GM19455 (cell line): ENCODE measurements at regions not wholly inside any gene's neighbourhood (a gene's known extent, or its start where the extent isn't known, plus 50 kb on each side); places are given as distances from the start of the nearest gene placed in this dataset.

Experiments
- ATAC-seq: cut with Tn5 transposase; IDR thresholded peaks from one replicate; pipeline ENCODE4 v1.9.1; 2021; ENCODE audit not compliant: unreplicated experiment

GRCh38 chr7:9955138-9955537 lies 1018.5 kb upstream of the PHF14 start:
- ATAC-seq: no peak

- no peak for ATAC-seq
These were observed 1015.2 kb upstream of the PHF14 start for GRCh38 chr7:9958486-9958885.

DNA sequence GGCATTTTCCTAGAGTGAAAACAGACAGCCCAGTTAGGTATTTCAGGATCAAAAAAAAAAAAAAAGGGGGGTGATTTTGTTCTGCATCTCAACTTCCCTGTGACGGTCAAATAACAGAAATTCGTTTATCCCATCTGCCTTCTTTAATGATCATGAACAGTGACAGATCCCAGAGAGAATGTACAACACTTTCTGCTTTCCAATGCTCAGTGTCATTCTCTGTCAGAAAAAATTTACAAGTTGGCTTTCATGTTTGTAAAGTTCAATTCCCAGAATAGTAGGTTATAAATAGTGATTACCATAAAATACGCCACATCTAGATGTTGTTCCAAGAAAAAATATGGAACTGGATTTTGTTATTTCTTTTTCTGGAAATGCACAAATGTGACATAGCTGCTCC lies 1013.2 kb upstream of the PHF14 start:
- ATAC-seq: no peak

DNA sequence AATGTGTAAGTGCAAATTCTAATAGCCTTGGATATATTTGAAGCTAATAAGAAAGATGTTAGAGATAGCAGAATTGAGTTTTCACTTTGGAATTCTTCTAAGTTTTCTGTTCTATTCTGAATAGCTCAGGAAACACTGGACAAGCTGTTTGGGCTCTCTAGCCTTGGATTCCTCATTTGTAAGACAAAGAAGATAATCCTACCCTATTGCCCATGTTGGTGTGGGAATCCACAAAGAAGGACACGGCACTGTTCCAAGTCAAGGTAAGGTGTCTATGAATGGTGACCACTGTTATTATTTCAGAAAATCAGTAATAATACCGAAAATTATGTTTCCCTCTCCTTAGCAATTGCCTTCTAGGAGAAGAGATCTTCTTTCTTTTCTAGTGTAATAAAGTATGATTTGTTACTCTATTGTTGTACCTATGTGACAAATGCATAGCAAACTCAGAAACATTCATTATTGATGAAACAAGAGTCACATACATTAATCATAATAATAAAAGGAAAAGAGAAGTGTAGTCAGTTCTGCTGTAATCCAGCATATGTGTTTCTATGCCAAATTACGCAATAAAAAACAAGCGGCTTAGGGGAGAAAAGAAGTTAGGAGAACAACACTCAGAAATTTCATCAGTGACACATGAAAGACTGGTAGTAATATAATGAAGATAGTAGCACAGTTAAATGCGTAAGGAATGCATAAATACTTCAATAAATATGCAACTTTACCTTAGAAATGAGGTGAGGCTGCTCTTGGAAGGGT lies 1012.3 kb upstream of the PHF14 start:
- ATAC-seq: no peak

DNA sequence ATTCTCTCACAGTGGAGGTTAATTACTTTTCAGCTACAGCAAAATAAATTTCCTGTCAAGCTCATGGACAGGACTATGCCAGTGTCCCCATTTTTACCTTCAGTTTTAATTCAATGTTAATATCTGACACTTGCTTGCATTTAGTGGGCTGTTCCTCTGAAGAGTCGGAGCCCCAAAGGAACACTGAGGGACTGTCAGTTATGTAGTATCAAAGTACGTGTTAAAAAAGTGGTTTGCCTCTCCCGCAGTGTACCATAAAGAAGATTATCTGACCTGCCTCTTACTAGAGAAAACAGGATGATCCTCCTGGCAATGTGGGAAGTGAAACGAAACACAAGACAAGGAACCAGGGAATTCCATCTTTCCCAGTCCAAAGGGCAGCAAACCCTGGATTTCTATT lies 1010.9 kb upstream of the PHF14 start:
- ATAC-seq: no peak

DNA sequence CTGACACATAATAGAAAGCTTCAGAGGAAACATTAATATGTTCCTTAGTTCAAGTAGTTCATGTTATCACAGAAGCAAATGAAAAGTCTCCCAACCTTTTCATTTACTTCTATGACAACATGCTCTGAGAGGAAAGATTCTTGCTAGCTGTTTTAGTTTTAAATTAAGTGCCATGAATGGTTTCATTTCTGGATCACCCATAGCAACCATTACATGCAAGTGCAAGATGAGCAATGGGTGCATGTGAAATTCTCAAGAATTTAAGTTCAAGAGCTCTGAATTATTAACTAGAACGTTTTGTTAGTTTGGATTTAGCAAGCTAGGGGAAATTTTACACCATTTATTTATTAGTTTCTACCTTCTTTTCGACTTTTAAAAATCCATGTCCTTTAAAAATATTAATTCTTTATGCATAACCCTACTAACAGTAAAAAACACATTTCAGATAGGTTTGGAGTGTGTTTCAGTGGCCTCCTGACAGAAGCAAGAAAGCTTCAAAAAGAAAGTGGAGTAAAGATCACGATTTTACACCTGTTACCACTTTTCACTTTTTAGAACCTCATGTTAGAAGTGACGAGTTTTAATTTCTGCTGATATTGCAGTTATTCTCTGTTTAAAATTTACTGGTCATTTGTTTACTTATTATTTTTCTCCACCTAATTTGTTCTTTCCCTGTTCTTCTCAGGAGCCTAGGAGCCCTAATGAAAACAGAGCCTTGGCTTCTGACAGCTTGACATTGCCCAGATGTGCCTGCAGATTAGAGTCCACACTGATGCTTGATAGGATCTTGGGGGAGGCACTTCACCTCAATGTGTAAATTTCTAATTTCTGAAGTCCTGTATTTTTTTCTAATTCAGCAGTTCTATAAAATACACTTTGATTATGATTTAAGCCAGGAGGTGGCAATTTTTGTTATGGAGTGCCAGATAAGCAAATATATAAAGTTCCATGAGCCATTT lies 995.3 kb upstream of the PHF14 start:
- ATAC-seq: no peak

GRCh38 chr7:9981742-9982349 lies 991.8 kb upstream of the PHF14 start:
- ATAC-seq: no peak

- no peak for ATAC-seq
These were observed 990.6 kb upstream of the PHF14 start for GRCh38 chr7:9983048-9983447.

DNA sequence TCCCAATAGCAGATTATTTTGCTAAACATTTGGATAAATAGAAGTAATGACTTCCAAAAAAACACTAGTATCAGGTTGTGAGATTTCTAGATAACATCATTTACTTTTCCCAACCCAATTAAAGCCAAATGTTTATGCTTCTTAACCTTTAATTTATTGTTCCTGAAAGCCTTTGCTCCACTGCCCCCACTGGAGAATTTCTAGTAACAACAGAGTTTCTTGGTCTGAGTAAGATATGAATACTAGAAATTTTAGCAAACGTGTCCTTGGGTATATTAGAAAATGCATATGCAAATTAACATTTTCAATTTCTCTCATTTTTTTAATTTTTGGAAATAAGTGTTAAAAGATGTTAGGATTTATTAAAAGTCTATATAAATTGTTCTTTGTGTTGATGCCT lies 958.0 kb upstream of the PHF14 start:
- no peak for ATAC-seq

DNA sequence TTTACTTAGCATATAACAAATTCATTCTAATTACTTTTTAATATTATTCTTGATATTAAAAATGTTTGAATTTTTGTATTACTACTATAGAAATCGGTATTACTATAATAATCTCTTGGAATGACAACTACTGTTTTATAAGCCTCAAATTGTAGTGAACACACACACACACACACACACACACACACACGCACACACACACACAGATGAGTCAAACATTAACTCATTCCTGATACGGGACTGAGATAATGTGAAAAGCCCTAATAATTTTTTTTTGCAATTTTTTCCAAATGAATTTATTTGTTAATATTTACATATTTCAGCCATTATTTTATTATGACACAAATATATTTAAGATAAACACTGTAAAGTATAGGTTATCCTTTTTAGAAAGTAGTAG lies 951.2 kb upstream of the PHF14 start:
- ATAC-seq: no peak

GRCh38 chr7:10022957-10023356 lies 950.7 kb upstream of the PHF14 start:
- ATAC-seq: no peak

DNA sequence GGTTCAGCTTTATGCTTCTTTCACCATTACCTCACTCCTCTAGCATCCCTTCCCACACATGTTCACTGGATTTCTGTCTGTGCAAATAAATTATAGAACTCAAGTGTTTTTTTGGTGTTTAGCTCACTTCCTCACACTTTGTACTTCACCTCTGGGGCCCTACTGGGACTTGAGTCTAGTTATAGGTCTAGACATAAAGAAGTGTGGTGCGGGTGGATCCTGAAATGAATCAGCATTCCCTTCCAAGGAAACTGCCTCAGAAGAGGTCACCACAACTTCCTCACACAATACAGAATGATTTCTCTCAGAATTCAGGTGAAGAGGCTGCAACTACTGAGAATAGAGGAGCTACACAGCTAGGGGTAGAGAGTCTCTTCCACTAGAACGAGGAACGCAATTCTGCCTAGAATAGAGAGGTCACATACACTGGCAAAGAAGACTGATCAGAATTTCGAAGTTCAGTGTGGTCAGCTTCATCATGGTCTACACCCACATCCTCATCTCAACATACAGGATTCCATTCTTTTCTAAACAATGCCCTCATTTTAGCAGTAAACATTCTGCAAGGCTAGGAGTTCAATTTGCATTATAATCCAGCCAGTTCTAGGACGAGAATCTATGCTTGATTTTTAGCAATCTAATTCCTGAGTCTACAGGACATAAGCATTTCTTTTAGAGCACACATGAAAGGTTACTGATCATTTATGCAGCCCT lies 938.7 kb upstream of the PHF14 start:
- no peak for ATAC-seq

- ATAC-seq: no peak
These were observed 937.0 kb upstream of the PHF14 start for GRCh38 chr7:10036693-10037092.

DNA sequence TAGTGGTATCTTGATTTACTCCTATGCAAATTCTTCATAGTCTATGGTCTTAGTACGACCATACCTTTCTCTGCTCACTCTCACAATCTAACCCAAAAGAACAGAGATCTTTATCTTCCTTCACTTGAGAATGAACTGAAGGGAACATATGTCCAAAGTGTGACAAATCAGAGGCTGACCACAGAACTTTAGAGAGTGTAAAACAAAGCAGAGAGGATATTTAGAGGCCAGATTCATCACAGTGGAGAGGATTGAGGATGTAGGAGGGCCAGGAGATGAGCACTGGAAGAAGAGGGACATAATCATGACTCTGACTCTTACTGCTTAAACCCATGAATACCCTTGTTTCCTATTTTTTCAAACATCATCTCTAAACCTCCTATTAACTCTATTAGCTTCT lies 935.3 kb upstream of the PHF14 start:
- ATAC-seq: no peak

GRCh38 chr7:10040674-10041073 lies 933.0 kb upstream of the PHF14 start:
- ATAC-seq: no peak

- ATAC-seq: no peak
These were observed 902.8 kb upstream of the PHF14 start for GRCh38 chr7:10070899-10071298.

DNA sequence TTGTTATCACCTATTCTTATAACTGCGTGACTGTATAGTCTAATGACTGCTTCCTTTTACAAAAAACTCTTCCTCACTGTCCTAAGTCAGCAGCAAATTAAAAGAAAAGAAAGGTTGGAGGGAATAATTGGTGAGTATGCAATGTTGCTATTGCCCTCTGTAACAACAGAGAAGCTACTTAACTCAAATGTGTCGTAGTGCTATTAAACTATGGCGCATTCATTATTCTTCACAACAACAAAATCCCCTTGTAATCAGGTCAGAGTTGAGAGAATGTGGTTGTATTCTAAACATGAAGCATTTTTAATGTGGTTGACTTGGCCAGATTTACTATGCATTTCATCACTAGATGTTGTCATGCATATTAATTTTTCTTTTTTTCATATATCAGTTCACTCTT lies 897.8 kb upstream of the PHF14 start:
- ATAC-seq: no peak

DNA sequence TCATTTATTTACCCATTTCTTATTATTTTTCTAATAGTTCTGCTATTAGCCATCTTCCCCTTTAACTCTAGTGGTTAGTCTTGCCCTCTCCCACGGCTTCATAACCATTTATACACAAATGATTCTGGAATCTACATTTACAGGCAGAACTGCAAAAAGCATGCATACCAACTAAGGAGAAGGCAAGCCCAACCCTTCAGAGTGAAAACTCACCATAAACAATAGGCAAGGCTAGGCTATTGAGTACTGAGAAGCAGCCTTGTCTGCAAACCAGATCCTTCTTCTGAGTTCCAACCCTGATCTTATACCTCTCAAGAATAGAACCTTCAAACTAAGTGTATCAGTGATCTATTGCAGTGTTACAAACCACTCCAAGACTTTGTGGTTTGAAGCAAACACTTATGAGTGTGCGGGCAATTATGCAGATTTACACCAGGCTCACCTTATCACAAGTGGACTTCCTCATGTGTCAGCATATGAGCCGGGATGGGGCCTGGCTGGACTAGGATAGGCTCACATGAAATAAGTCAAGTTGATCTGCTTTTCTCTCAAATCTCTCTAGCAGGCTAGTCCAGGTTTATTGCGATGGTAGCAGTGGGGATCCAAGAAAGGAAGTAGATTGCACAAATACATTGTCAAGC lies 896.9 kb upstream of the PHF14 start:
- no peak for ATAC-seq

DNA sequence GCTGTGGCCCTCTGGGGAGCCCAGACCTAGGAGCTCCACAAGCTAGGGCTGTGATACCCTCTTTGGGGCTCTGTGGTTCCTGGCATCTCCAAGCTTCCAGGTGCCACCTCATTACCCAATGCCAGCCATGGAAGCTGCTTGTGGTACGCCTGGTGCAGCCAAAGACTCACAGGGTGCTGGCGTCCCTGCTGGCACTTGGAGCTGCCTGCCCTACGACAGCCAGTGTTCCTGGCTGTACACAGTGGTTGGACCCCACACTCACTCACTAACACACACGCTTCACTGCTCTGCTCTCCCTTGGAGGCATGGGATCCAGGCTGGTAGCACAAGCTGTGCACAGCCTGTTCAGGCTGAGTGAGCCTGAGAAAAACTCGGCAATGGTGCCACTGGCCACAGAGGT lies 894.1 kb upstream of the PHF14 start:
- ATAC-seq: no peak

DNA sequence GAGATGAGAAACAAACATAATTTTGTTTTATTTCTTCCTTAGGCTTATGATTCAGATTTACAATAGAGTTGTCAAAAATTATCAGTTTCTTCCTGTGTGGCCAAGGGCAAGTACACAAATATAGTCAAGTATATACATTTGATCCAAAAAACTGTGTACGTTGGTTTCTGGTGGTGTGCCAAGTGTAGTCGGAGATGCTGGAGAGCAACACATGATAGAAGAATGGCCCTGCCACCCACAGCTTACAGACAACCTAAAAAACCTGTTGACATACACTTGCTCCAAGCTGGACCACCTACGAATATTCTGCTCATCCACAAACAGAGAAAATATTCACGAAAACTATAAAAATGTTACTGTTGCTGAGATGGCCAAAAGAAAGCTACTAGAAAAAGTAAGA lies 890.8 kb upstream of the PHF14 start:
- no peak for ATAC-seq

- no peak for ATAC-seq
These were observed 889.9 kb upstream of the PHF14 start for GRCh38 chr7:10083766-10084165.
